HG03469 (cell line): ENCODE measurements at regions not wholly inside any gene's neighbourhood (a gene's known extent, or its start where the extent isn't known, plus 50 kb on each side); places are given as distances from the start of the nearest gene placed in this dataset.
"Not testable (repeated sequence)": the region's sequence is repeated elsewhere in the genome, so short reads cannot be mapped to it uniquely, and the experiment has no call there.

Experiments
- ATAC-seq: cut with Tn5 transposase; IDR thresholded peaks from one replicate; pipeline ENCODE4 v1.9.1; 2021; ENCODE audit warnings: mild to moderate bottlenecking, moderate library complexity, moderate number of reproducible peaks; ENCODE audit not compliant: unreplicated experiment

GRCh38 chr20:51193066-51193772 is 170.3 kb upstream of the KCNG1 start:
- ATAC-seq: no peak

DNA sequence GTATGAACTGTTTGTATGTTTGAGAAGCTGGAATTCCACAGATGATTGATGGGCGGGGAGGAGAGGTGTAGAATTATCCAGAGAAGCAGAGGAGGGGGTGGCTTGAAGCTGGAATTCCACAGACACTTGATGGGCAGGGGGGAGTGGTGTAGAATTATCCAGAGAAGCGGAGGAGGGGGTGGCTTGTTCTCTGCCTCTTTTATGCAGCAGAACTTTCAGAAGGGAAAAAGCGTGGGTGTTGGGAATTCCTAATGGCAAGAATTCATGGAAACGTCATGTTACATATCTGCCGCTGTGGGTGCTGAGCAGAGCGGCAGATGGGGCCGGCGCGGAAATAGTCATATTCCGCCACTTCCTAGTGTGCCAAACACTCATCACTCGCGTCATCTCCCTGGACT is 167.9 kb upstream of the KCNG1 start:
- ATAC-seq: no peak

DNA sequence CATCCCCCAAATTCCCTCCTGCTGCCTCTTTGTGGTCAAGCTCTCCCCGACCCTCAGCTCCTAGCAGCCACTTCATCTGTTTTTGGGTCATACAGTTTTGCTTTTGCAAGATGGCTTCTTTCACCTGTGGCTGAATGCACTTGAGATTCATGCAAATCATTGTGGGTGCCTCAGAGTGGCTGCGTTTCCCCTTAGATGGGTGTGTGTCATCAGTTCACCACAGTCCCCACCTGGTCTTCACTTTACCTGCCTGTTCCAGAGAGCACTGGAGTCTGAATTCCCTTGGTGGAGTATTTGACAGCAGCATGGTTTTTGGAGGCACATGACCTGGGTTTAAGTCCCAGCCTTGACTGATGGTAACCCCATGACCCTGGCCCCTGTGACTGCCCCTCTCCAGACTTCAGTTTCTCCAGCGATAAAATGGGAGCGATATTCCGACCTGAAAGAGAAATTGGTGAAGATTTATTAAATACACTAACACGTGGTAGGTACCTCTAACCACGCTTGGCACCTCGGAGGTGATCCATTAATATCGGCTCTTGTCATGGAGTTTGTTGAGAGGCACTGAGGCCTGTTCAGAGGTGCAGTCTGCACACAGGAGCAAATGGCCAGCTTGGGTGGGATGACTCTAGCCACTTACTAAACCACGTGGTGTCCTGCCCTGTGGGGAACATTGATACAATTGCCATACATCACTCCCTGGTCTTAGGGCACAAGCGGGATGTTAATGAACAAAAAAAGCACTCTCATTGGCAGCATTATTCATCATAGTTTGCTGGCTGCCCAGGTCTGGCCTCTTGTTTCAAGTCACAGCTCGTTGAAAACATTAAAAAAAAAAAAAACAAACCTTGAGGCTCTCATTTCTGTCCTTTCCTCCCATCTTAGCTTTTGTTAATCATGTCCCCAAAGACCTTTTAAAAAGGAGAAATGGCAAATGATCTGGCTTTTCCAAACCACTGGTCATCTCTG is 167.2 kb upstream of the KCNG1 start:
- no peak for ATAC-seq

DNA sequence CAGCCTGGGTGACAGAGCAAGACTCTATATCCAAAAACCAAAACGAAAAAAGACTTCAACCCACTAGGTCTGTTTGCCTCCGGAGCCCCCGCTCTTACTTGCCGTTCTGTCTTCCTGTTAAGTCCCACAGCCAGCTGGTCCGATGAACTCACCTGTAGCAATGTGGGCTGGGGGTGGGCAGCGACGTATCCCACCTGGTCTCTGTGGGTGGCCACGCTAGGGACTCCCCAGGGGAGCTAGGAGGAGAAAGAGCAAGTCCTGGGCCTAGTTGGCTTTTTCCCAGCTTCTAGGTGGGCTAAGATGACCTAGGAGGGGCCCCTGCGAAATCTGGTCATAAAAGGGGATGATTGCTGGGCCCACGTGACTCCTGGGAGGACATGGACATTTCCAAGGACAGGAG is 166.0 kb upstream of the KCNG1 start:
- ATAC-seq: no peak

DNA sequence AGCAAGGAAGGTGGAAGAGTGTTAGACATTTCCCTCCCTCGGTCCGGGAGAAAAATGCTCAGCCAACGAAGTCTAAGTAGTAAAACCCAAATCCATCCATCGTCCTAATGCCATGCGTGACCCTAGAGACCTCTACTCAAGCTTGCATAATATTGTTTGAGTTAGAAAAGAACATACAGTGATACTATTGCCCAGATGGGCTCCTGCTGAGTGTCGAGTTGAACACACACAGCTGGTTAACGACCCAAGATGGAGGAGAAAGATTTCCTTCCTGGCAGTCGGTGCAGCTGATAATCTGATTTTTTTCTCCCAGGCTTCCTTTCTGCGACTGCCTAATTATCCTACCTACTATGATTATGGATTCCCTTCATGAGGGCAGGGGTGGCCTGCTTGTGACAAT is 164.4 kb upstream of the KCNG1 start:
- no peak for ATAC-seq

GRCh38 chr20:51185861-51186260 is 163.0 kb upstream of the KCNG1 start:
- ATAC-seq: no peak

GRCh38 chr20:51185277-51185676 is 162.4 kb upstream of the KCNG1 start:
- no peak for ATAC-seq

DNA sequence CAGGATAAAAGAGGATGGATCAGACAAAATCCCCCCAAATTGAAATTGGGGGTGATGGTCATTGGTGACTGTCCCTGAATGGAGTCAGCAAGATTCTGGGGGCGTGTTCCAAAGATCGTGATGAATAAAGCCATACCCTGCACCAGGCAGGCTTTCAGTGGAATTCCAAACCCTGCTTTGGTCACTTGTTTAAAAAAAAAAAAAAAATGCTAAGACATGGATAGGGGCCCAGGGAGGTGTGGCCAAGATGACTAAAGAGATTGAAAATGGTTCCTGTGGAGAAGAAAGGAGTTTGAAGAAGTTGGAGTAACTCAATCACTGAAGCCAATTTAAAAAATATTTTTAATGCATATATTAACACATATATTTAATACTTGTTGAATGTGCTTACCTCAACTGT is 161.4 kb upstream of the KCNG1 start:
- ATAC-seq: no peak

DNA sequence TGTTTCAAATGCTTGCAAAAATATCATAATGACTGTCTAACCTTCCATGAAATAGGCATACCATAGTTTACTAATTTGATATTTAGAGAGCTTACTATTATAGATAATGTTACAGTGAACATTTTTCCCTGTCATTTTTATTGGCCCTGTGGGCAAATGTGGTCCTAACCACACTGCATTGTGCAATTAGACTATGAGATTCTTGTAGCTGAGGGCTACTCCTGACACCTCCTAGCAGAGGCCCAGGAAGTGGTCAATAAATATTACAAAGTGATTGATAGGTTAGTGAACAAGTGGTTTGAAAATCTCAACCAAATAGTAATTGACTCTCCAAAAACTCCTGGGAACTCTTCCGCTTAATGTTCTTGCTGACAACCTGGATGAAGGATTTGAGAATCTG is 160.5 kb upstream of the KCNG1 start:
- ATAC-seq: no peak

DNA sequence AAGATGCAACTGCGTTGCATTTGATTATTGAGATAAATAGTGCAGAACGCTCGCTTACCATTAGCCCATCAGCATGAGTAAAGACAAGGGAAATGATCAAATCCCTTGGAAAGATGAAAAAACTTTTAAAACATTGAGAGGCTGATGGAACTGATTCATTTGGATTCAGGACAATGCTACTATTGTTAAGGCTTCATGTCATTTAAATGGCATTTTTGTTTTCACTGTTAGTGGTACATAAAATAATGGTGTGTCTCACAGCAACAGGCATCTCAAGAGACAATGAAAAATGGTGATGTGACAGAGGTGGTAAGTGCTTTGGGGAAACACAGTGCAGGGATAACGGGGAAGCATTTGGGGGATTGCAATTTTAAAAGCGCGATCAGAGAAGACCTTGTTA is 159.7 kb upstream of the KCNG1 start:
- ATAC-seq: no peak

GRCh38 chr20:51178153-51178552 is 155.2 kb upstream of the KCNG1 start:
- no peak for ATAC-seq

- ATAC-seq: no peak
These were observed 154.0 kb upstream of the KCNG1 start for GRCh38 chr20:51176876-51177275.

DNA sequence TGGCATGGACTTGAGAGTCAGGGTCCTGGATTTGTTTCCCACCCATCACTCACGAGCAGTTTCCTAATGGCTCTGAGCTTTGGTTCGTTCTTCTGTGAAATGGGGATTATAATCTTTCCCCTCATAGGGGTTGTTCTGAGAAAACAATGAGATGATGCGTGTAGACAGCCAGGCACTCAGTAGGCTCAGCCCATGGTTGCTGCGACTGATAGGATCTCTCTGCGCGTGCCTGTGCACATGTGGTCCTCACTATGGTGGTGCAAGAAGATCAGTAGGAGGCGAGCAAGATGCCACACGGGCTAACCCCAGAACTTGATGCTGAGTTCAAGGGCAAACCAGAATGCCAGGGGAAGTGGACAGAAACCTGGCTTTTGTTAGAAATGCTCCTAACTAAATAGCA is 153.5 kb upstream of the KCNG1 start:
- no peak for ATAC-seq

DNA sequence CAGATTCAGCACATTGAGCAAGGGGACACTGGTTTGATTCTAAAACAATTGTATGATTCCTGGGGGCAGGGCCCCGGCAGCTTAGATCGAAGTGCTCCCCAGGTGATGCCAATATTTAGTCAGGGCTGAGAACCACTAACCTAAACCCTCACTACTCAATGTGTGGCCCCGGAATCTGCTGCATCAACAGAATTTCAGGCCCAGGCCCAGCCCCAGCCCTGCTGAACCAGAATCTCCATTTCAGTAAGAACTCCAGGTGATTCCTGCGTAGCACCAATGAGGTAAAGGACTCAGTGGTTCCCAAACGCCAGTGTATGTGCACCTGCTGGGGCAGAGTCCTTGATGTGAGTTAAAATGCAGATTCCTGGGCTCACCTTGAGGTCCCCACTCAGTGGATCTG is 152.8 kb upstream of the KCNG1 start:
- no peak for ATAC-seq

DNA sequence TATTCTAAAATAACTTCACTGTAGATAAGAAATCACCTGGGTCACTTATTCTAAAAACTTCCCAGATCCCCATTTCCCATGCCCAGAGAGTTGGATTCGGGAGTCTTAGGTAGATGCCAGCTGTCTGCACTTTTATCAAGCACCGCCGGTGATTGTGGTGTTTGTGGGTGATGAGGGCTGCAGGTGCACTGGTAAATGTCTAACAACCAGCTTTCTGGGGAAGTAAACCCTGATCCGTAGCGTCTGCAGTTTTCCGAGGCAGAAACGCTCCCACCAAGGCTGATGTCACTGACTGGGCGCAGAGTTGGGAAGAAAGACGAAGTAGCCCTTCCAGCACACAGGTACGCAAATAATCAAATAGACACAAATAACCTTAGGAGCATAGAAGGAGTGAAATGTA is 152.2 kb upstream of the KCNG1 start:
- no peak for ATAC-seq

GRCh38 chr20:51174536-51174935 is 151.6 kb upstream of the KCNG1 start:
- no peak for ATAC-seq

DNA sequence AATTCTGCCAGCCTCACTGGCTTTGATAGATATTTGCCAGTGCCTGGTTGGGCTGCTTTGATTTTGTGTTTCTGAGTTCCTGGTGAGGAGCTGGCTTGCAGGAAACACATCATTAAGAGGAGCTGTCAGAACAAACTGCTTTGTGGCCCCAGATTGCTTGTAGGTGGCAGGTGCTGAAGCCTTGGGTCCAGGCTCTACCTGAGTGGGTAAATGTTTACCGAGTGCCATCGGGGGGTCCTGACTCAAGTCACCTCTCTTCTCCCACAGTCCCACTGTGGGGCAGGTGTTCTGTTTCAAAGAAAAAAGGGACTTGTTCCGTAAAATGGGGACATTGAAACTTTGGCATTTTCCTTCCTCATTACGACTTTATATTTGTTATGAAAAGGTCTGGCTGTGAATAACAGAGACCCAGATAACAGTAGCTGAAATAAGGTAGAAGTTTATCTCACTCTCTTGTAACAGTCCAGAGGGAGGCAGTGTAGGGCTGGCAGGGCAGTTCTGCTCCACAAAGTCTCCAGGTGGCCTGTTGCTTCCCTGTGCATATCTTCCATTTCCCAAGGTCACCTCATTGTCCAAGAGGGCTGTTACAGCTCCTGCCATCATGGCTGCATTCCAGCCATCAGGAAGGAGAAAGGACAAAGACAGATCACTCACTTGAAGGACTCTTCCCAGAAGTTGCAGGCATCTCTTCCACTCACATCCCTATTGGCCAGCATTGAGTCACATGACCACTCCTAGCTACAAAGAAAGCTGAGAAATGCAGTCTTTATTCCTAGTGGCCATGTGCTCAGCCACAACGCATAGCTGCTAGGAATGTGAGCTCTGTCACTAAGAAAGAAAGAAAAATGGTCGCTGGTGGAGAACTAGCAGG is 149.9 kb upstream of the KCNG1 start:
- ATAC-seq: no peak

DNA sequence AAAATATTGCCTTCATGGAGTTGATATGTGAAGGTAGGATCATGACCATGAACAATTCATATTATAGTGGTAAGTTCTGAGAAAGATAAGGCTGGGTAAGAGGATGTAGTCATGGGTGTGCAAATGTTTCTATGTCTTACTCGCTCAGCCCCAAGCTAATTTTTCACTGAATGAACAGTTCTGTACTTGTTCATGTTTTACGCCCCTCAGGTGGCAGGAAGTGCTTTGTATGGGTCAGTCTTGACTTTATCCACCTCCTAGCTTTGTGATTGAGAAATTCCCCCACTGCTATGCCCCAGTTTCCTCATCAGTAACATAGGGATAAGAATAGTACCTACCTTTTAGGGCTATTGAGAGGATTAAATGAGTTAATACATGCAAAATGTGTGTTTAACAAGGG is 148.2 kb upstream of the KCNG1 start:
- ATAC-seq: no peak

DNA sequence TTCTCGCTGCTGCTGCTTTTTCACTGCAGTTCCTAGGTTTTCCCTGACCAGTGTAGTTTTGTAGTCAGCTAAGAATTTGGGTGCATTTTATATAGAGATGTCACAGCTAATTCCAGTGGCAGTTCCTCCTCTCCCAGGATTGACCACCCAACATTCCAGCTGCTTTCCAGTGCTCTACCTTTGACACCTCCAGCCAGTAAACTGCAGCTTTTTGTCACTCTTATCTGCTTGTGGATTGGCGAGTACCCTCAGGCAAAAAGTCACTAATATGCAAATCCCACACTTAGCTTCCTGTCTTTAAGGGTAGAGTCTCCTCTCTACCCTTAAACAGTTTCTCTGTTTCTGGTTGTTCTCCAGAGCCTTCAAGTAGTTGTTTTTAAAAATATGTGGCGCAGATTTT is 146.9 kb upstream of the KCNG1 start:
- no peak for ATAC-seq

DNA sequence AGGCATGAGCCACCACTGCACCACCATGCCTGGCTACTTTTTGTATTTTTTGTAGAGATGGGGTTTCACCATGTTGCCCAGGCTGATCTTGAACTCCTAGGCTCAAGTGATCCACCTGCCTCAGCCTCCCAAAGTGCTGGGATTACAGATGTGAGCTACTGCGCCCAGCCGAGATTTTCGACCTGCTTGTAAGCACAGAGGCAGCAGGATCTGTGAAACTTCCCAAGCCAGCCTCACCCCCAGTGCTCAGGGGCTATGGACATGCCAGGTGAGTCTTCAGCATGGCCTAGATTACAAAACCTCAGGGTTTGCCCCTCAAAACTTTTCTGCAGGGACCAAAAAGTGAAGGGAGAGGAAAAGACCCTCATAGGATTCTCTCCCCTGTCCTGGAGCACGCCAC is 145.0 kb upstream of the KCNG1 start:
- not testable (repeated sequence) for ATAC-seq

DNA sequence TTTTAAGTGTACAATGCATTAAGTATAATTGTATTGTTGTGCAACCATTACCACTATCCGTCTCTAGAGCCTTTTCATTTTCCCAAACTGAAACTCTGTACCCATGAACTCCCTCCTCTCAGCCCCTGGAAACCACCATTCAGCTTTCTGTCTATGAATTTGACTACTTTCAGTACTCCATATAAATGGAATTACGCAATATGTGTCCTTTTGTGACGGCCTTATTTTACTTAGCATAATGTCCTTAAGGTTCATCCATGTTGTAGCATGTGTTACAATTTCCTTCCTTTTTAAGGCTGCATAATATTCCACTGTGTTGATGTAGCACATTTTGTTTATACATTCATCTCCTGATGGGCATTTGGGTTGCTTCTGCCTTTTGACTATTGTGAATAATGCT is 143.6 kb upstream of the KCNG1 start:
- no peak for ATAC-seq
